Activated CD4-positive, alpha-beta T cell treated with anti-CD3 and anti-CD28 coated beads for 48 hours (primary cell): ENCODE measurements at regions not wholly inside any gene's neighbourhood (a gene's known extent, or its start where the extent isn't known, plus 50 kb on each side); places are given as distances from the start of the nearest gene placed in this dataset.
"Not testable (repeated sequence)": the region's sequence is repeated elsewhere in the genome, so short reads cannot be mapped to it uniquely, and the experiment has no call there.

Experiments used
- DNase-seq: peaks from one replicate; pipeline ENCODE4 v3.0.0-alpha.2; 2020

DNA sequence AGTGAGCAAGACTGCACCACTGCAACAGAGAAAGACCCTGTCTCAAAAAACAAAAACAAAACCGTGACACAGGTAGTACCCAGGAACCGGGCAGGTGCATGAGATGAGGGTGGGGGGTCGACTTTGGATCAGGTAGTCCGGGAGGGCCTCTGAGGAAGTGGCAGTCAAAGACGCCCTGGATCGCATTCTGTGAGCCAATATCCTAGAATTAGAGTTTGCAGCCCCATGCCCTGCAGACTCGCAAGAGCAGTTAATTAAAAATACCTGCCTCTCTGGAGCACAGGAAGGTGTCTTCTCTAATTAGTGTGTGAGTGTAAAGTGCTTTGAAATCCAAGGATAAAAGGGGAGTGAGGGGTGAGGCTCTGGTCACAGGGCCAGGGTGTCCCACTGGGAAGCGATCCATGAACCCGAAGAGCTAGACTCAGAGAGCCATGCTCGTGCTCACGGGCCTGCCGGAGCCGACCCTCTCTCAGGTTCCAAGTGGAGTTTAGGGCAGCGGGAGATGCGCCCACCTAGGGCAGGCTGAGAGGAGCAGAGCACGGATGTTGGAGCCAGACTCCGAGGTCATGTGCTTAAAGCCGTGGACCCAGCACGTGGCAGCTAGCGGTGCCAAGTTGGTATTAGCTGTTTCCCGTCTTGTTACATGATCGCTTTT is 74.7 kb upstream of the PTPN1 start:
- DNase-seq, result no peak

DNA sequence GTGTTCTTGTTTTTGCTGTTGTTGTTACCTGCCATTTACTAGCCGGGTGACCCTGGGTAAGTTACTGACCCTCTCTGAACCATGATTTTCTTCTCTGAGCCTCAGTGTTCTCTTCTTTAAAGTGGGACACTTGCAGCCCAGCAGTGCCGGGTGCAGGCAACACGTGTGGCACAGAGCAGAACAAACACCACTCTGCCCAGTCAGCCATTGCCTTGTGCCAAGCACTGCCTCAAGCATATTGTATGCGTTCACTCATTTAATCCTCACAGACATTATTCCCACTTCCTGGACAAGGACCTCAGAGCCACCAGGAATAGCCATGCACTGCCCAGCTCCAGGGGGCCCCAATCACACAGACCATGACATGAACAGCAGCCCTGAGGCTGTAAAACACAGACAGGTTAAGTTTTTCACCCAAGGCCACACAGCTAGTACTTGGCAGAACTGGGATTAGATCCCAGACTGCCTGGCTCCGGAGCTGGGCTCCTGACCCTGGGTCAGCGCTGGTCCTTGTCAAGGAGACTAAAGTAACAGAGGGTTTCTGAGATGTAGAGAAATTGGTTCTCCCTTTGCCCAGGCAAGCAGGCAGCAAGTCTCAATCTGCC is 74.0 kb upstream of the PTPN1 start:
- no peak for DNase-seq

DNA sequence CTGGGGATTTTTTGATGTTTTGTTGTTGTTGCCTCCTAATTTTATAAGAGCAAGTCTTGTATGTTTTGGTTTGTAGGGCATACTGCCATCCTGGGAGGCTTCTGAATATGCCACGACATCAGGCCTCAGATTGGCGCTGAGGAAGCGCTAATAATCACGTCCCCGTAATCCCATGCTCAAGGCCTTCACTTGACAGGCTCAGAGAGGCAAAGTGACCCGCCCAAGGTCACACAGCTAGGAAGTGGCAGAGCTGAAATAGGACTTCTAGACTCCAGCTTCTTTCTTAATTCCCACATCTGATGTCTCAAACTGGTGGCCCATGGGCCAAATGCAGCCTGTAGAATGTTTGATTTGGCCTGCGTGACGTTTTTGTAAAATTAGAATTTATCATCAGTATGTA is 73.5 kb upstream of the PTPN1 start:
- DNase-seq, result no peak

DNA sequence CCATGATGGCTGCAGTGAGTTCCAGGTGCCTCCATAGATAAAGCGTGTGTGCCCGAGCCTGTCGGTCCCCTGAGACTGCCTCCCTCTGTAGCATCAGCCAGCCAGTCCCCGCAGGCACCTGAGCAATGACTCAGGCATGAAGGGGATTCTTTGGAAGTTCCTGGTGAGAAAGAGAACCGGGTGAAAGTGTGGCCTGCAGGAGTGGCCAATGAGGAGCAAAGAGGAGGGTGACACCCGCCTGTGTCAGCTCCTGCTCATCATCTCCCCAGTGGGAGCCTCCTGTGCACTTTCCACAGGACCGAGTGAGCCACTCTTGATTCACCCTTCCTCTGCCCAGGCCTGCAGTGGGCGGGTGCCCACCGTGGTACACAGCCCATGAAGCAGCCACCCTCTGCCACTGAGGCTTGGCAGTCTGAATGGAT is 71.2 kb upstream of the PTPN1 start:
- peak; percentile 76 for DNase-seq

DNA sequence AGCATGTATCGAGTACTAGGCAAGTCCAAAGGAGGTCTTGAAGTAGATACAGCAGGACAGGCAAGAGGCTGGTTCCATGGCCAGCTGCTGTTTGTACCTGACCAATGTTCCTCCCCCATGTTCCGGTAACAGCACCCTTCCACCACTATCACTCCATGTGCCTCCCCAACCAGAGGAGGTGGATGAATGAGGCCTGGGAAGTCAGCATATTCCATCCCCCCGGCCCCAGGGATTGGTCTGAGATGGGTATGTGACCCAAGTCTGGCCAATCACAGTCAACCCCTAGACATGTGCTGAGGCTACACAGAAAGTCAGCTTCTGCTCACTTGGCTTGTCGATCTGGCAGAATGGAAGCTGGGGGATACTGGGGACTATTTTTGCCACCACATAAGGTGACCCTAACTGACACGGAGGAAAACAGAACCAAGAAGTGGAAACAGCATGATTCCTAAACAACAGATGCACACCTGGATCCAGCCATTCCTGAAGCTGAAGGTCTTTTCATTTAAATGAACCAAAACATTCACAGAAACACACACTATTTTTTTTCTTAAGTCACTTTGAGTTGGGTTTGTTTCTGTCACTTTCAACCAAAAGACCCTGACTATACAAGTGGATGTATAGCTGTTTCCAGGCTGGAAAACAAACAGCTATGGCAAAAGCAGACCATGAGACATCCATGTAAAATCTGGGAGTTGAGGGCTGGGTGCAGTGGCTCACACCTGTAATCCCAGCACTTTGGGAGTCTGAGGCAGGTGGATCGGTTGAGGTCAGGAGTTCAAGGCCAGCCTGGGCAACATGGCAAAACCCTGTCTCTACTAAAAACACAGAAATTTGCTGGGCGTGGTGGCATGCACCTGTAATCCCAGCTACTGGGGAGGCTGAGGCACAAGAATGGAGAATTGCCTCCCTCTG is 70.4 kb upstream of the PTPN1 start:
- DNase-seq, result no peak

DNA sequence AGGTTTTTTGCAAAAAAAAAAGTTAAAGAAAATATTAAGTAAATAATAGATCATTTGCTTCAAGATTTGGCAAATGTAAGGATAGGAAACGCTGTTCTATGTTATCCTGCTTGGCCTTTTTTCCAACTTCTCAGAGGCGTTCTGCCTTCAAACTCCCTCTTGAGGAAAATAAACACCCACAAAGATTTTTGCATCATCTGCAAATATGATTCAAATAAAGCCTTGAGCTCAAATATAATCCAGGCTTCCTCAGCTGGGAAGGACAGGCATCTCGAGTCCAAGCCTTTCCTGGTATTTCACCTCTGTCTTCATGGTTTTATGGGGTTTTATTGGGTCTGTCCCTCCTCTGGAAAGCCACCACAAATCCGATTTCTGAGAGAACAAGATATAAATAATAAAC is 67.7 kb upstream of the PTPN1 start:
- DNase-seq, result no peak

DNA sequence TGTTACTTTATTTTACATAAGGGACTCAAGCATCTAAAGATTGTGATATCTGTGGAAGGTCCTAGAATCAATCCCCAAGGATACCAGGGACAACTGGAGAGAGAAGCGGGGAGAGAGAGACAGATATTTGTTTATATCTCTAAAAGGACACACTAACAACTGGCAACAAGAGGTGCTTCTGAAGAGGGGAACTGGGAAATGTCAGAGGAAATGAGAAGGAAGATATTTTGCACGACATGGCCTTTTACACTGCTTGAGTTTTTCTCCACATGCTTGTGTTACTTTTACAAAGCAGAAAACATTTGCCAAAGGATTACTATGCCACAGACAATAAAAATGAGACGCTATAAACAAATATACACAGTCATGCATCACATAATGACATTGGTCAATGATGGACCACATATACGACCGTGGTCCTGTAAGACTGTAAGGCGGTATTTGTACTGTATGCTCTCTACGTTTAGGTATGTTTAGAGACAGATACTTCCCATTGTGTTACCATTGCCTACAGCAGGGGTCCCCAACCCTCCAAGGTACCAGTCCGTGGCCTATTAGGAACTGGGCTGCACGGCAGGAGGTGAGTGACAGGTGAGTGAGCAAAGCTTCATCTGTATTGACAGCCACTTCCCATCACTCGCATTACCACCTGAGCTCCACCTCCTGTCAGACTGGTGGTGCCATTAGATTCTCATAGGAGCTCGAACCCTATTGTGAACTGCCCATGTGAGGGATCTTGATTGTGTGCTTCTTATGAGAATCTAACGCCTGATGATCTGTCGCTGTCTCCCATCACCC is 64.6 kb upstream of the PTPN1 start:
- no peak for DNase-seq

DNA sequence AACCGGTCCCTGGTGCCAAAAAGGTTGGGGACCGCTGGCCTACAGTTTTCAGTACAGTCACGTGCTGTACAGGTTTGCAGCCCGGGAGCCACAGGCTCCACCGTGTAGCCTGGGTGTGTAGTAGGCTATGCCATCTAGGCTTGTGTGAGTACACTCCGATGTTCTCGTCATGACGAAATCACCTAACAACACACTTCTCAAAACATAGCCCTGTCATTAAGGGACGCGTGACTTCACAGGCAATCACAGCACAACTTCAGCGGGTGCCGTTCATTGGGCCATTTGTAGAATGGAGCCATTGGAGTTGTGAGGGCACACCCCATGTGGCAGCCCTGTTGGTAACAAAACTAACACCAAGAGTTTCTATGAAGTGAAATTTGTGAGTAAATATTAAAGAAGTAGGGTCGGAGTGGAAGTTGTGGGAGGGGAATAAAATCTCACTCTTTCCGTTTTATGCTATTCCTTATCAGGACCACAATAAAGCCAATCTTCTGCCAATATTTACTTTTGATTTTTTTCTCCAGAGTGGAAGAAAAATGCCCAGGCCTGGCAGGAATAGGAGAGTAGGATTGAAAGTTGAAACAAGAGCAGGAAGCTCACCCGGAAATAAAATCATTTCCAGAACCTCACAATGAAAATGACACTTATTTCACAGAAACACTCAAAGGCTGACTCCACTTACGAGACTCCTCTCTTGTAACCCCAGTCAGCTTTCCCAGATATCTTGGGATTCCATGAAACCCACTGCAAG is 63.7 kb upstream of the PTPN1 start:
- DNase-seq, result no peak

DNA sequence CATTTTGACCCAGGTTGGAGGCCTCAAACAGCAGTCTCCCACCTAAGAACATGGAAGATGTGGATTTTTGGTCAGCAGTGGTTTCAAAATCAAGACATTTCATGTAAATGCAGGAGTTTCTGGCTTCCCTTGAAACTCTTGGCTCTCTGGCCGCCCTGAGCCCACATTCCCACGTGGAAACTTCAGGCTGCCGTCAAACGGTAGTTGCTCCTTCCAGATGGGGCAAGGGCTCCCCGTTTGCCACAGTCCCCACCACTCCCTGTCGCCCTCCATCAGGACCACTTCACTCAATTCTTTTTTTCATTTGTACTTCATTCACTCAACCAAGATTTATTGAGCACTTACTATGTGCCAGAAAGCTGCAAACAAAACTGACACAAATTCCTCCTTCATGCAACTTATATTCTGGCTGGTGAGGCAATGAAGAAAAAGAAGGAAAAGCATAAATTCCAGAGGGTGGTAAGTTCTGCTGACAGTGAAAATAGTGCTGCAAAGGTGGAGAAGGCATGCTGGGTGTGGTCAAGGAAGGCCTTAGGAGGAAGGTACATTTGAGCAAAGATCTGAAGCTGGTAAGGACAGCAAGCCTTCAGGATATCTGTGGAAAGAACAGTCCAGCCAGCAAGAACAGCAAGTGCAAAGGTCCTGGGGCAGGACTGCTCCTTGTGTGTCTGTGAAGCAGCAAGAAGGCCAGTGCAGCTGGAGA is 62.9 kb upstream of the PTPN1 start:
- DNase-seq, result no peak

DNA sequence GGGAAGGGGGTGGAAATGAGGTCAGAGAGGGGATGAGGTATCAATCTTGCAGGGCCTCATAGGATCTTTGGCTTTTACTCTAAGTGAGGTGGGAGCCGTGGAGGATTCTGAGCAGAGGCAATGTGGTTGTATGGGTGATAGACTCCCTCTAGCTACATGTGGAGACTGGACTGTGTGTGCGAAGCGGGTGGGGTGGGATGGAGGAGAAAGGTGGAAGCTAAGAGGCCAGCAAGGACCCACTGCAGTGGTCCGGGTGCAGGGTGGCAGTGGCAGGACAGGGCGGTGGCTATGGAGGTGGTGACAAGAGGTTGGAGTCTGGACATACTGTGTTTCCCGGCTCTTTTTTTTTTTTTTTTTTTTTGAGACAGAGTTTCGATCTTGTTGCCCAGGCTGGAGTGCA is 62.4 kb upstream of the PTPN1 start:
- DNase-seq, result no peak

DNA sequence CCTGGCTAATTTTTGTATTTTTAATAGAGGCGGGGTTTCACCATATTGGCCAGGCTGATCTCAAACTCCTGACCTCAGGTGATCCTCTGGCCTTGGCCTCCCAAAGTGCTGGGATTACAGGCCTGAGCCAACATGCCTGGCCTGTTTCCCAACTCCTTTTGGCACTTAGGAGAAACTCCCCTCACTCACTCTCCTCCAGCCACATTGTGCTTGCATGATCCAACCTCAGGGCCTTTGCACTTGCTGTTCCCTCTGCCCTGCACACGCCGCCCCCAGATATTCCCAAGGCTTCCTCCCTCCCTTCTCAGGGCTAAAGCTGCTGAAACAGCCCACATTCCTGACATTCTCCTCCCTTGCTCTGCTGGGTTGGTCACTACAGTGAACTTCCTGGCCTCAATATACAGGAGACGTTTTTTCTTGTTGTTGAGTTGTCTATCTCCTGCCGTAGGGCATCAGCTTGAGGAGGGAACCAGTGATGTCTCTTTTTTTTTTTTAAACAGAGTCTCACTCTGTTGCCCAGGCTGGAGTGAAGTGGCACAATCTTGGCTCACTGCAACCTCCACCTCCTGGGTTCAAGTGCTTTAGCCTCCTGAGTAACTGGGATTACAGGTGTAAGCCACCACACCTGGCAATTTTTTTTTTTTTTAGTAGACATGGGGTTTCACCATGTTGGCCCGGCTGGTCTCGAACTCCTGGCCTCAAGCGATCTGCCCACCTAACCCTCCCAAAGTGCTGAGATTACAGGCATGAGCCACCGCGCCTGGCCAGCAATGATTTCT is 61.4 kb upstream of the PTPN1 start:
- not testable (repeated sequence) for DNase-seq

DNA sequence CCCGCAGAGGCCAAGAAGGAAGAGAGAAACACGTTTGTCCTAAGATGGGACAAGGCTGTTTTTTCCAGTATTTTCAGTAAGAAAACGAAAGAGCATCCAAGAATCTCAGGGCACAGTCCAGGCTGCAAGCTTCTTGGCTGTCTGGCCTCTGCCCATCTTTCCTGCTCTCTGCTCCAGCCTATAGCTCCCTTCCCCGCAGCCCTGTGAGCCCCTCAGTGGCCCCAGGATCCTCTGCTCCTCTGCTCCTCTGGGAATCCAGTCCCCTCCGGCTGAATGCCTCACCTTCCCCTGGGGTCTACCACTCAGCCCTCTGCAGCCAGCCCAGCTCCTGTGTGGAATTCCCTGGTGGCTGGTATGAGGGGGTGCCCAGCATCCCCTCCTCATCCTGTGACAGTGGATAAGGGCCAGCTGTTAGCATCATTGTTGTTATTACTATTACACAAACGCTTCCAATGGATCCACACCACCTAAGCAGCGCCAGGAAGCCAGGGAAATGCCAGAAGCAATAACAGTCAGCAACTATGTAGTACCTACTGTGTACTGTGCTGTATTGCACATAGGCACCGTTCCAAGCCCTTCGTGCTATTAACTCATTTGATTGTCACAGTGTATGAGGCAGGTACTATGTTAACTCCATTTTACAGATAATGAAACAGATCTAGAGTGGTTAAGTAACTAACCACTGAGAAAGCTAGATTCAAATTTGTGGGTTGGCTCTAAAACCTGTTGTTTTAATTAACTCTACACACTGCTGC is 60.3 kb upstream of the PTPN1 start:
- no peak for DNase-seq

DNA sequence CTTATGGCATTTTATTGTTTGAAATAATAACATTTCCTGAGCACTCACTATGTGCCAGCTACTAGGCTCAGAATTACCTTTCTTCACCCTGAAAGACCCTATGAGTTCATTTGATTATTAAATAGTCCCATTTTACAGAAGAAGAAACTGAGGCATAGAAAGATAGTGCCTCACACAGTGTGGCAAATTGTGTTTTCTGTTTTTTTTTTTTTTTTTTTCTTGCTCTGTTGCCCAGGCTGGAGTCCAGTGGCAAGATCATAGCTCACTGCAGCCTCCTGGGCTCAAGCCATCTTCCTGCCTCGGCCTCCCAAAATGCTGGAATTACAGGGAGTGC is 59.7 kb upstream of the PTPN1 start:
- DNase-seq, result no peak

DNA sequence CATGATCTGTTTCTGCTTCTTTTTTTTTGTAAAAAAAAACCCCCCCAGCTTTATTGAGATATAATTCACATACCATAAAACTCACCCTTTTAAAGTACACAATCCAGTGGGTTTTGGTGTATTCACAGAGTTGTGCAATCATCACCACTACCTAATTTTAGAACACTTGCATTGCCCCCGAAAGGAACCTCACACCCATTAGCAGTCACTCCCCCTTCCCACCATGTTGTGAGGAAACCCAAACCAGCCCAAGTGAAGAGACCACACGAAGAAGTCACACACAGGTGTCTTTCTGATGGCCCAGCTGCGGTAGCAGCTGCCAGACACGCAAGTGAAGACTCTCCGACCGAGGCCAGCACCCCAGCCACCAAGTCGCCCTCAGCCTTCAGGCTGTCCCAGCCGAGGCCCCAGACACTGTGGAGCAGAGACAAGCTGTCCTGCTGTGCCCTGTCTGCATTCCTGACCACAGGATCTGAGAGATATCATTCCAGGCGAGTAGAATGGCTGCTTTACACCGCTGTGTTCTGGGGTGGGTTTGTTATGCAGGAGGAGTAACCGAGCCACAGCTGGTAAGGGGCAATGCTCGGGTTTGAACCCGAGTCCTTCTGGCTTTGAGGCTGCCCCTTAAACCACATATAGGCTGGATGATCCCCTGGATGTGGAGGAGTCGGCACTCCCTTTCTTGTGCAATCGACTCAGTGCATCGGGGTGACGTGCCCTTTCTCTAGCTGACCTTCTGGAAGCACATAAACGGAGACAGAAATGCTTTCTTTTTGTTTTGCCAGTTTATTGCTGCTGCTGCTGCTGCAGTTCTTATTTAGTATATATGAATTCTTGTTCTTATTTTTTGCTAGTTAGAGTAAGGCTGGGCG is 59.1 kb upstream of the PTPN1 start:
- peak; percentile 19 for DNase-seq

DNA sequence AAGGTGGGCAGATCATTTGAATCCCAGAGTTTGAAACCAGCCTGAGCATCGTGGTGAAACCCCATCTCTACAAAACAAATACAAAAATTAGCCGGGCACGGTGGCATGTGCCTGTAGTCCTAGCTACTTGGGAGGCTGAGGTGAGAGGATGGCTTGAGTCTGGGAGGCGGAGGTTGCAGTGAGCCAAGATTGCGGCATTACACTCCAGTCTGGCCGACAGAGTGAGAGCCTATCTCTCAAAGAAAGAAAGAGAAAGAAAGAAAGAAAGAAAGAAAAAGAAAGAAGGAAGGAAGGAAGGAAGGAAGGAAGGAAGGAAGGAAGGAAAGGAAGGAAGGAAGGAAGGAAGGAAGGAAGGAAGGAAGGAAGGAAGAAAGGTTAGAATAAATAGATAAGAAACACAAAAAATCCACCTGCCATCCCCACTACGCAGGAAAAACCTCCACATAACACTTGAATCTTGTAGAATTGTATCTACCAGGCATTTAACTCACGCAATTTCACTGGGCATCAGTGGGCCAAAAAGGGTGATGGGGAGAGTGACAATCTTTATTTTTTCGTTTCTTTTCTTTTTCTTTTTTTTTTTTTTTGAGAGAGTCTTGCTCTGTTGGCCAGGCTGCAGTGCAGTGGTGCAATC is 58.3 kb upstream of the PTPN1 start:
- DNase-seq, result not testable (repeated sequence)

DNA sequence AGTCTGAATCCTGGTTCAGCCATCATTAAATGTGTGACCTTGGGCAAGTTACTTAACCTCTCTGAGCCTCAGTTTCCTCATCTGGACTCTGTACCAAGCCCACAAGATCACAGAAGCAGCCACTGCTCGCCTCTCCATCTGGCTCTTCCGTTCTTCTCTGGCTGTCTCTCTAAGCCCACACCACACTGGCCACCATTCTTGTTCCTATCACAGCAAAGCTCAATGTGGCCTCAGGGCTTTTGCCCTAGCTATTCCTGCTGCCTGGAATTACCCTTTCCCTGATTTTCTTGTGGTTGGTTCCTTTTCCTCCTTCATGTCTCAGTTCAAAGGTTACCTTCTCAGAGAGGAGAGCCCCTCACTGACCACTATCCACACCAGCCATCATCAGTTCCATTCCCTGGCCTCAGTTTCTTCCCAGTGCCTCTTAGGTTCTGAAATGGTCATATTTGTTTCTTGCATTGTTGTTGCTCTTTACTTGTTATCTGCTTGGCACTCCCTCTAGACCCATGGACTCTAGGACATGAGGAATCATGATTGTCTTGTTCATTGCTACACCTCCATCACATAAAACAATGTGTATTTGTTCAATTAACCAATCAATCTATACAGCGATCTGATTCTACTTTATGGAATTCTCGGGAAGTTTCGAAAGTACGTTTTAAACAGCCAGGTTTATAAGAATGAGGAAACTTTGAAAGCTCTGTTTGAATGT is 56.5 kb upstream of the PTPN1 start:
- no peak for DNase-seq

DNA sequence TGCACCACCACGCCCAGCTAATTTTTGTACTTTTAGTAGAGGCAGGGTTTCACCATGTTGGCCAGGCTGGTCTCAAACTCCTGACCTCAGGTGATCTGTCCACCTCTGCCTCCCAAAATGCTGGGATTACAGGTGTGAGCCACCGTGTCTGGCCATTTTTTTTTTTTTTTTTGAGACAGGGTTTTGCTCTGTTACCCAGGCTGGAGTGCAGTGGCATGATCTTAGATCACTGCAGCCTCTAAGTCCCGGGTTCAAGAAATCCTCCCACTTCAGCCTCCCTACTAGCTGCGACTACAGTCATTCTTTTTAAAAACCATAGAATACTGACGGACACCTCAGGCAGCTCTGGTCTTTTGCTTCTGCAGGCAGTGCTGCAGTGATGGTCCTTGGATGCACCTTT is 54.9 kb upstream of the PTPN1 start:
- DNase-seq, result not testable (repeated sequence)
